Stimulated activated CD4-positive, alpha-beta T cell treated with anti-CD3 and anti-CD28 coated beads, Interleukin-1b, Interleukin-23, amount 100 ng/mL, for 4 hours (primary cell): ENCODE measurements at regions not wholly inside any gene's neighbourhood (a gene's known extent, or its start where the extent isn't known, plus 50 kb on each side); places are given as distances from the start of the nearest gene placed in this dataset.
"Not testable (repeated sequence)": the region's sequence is repeated elsewhere in the genome, so short reads cannot be mapped to it uniquely, and the experiment has no call there.

ENCODE experiments used
- DNase-seq, 2 donors: peaks; one replicate each; pipeline ENCODE4 v3.0.0-alpha.2; 2020; ENCODE audit warnings: low read depth in 2 of 2

DNA sequence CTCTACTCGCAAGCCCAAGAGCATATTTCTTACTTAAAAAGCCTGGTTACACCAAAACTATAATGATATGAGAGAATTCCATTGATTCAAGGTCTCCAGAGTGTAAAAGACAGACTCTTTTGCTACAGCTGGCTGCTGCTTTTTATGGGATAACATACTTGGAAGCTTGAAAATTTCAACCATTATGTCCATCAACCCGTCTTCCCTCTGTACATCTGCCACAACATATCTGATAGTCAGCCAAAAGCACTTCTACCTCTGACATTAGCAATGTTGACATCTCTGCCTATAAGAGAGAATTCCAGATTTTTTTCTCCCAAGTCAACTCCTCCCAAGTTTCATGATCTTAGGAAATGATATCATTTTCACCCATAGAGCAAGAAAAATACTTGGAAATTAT, 54.4 kb upstream of the IQCM start:
- no peak for DNase-seq

DNA sequence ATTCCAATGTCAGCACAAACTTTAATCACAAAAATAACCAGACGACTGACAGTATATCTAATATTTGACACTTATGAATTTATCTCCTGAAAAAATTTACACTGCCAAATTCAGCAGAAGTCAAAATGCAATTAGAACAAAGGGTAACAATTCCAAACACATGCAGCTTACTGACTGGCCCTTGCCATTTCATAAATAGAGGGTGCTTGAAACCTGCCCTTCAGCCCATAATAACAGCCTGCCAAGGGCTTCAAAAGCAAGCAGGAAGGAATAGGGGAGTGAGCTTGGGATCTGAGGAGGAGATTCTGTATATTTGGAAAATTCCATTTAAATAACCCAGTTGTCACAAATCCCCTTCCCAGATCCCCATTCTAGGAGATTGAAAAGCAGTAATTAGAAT, 66.1 kb upstream of the IQCM start:
- DNase-seq, result no peak

DNA sequence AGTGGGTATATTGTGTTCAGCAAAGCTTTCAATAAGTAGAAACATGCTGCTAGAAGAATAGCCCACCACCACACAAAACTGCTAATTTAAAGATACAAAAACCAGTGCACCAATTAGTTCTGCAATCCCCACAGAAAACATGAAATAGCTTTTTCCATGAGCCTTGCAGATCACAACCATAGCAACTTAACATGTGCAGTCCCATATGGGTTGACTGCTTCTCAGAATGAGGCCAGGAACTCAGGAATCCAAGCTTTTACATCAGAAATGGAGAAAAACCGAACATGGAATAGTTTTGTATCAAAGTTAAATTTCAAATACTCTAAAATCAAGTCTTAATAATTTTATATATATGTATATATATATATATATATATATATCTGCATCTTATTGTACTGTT, 66.6 kb upstream of the IQCM start:
- no peak for DNase-seq

DNA sequence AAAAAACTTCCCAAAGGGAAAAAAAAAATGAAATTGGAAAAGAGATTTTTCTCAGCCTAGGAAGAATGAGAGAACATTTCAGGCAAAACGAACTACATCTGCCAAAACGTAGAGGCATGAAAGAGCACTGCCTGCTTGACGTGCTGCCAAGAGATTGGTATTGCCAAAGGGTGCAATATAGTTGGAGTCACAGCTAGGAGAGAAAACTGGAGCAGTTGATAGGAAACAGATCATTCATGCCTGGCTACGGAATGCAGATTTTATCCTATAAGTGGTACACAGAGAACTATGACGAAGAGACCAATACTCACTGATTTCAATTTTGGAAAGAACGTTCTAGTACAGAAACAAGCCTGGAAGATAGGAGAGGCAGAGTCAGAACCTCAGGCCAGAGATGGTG, 68.4 kb upstream of the IQCM start:
- DNase-seq, result no peak

- DNase-seq, result no peak
Measured at GRCh38 chr4:149884529-149885181, 69.0 kb upstream of the IQCM start.

DNA sequence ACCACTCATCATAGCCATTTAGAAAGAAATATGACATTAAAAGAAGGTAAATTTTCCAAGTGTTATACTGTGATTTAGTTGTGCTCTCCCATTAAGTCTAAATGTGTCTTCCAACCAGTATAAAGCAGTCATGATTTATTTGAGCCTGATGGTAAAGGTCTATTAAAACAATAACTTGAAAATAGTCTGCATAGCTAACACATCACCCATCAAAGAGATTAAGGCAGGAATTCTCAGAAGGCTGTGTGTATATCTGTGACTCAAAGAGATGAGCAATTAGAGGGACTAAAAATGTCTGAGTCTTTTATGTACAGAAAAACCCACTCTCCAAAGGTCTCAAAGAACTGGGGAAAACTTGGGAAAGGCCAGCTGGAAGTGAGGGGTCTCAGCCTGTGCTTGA, 70.3 kb upstream of the IQCM start:
- no peak for DNase-seq

GRCh38 chr4:149886786-149887490, 71.3 kb upstream of the IQCM start:
- no peak for DNase-seq

GRCh38 chr4:149889991-149890390, 74.3 kb upstream of the IQCM start:
- DNase-seq, result no peak

GRCh38 chr4:149890531-149890930, 74.9 kb upstream of the IQCM start:
- no peak for DNase-seq

DNA sequence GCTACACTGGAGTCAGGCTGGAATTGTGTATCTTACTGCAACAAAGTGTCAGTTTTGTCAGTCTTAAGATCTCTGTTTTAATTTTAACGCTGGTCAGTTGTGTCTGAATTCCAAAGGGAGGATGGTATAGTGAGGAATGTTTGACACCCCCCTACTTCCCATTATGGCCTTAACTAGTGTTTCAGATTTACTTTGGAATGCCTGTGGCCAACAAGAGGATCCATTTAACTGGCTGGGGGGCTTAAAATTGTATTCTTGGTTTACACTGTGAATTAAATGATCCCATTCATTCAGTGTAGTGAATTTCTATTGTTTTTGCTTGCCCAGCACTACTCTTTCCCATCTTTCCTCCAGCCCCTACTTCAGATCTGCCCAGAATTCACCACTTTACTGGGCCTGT, 75.8 kb upstream of the IQCM start:
- no peak for DNase-seq

- DNase-seq, result no peak
Measured at GRCh38 chr4:149896432-149896831, 80.8 kb upstream of the IQCM start.

GRCh38 chr4:149897783-149898182, 82.1 kb upstream of the IQCM start:
- no peak for DNase-seq

DNA sequence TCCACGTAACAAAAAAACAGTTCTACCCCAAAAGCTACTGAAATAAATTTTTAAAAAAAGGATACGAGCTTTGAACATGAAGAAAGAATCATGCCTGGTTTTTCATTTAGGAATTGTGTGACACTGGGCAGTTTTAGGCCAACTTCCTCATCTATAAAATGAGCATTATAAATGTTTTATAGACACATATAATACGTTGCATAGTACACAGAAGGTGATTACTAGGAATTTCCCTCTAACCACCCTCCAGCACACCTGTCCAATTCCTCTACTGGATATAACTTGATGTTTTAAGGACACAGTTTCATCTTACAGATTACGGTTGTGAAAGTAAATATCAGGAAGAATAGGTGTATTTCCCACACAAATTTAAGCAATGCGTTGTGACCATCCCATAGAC, 85.5 kb upstream of the IQCM start:
- no peak for DNase-seq

DNA sequence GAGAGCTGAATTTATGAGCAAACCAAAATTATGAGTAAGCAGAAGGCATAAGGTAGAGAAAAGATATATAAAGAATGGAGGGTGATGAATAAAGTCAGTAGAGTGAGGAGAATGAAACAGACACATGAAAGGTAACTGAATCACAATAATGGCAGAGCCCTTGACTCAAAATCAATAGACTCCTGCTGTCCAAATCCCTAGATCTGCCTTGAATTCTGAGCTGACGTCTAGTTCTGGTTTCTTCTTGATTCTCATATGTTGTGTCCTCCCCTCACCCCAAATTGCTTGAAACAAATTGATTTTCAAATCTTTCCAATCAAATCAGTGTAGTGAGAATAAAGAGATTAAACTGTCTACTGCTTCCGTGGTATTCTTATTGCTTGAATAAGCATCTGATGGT, 86.6 kb upstream of the IQCM start:
- no peak for DNase-seq

DNA sequence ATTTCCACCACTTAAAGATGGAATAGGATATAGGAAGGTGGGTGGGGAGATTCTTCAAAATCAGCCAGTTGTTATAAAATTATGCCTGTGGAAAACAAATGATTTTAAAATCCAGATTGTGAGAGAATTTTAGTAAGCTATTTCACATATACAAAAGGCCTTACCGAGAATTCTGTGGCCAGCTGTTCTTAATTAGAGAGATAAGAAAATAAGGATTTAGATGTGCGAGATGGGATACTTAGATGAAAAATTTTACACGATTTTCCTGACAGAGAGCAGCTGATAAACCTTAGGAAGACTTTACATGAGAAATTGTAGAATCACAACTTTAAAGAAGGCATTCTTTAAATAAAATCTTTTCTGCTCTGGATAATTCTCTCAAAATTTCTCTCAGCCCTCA, 94.5 kb upstream of the IQCM start:
- DNase-seq, result no peak

DNA sequence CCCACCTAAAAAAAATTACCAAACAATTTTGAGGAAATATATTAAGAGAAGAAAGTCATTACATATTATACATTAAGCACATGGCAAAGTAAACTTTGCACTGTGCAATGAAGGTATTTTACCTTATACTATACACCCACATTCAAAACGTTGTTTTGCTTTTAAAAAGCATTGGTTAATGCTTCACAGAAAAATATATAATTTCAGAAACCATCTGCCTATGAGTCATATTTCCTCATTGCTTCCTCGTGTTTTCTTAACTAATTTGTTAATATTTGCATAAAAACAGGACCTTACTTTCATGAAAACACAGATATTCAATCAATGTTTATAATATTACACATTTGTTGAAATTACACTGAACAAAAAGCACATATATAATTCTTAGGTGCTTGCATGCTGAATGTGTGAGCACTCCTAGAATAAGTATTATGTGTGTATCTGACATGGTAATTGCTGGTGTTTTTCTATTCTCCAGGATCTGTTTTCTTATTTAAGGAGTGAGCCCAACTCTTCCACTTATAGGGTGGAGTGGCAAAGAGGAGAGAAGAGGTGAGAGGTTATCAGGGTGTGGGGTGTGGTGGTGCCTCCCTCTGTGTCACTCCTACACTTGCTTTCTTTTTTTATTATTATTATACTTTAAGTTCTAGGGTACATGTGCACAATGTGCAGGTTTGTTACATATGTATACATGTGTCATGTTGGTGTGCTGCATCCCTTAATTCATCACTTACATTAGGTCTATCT, 95.1 kb upstream of the IQCM start:
- no peak for DNase-seq

DNA sequence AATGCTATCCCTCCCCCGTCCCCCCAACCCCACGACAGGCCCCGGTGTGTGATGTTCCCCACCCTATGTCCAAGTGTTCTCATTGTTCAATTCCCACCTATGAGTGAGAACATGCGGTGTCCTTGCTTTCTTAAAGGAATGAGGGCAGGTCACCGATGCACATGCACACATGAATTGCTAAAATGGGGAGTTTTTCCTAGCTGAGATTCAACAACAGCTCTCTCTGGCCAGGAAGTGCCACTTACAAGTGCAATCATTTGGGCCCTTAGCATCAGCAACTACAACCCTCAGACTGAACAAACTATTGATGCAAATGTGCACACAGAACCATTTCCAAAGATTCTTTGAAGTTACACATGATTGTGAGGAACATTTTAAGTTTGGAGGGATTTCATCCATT, 95.7 kb upstream of the IQCM start:
- no peak for DNase-seq

DNA sequence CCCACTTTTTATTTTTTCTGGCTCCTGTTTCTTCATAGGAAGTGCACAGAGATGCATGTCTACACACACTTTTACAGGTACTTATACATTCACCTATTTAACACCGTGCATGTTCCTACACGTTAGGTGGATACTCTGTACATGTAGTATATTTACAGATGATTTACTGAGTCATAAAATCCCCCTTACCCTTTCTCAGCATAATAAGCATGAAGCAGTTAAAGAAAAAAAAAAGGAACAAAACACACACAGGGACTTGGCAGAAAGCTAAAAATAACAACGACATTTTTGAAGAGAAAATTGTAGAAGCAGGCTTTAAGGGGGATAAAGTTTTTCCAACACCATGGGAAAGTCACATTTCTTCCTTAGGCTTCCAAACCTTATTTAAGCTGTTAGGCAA, 96.4 kb upstream of the IQCM start:
- DNase-seq, result no peak

- DNase-seq, result no peak
Measured at GRCh38 chr4:149914119-149915115, 98.8 kb upstream of the IQCM start.

DNA sequence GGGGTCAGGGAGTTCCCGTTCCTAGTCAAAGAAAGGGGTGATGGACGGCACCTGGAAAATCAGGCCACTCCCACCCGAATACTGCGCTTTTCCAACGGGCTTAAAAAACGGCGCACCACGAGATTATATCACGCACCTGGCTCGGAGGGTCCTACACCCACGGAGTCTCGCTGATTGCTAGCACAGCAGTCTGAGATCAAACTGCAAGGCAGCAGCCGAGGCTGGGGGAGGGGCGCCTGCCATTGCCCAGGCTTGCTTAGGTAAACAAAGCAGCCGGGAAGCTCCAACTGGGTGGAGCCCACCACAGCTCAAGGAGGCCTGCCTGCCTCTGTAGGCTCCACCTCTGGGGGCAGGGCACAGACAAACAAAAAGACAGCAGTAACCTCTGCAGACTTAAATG, 100.1 kb upstream of the IQCM start:
- not testable (repeated sequence) for DNase-seq

- no peak for DNase-seq
Measured at GRCh38 chr4:149923736-149924135, 108.1 kb upstream of the IQCM start.

DNA sequence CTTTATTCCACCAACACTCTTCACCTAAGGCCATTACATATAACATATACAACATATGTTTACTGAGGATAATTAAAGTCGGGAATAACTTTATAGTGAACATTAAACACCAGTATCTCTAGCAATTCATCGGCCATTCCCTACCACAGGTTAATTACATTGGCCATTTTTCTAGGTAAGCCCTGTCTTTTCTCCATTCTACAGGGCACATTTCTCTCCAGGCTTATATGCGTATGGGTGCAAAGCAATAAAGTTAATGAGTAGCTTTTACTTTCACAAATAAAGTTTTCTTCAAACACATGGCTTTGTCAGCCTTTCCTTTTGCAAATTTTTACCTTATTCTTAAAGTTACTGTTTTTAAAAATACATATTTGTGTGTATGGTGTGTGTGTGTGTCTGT, 111.9 kb upstream of the IQCM start:
- no peak for DNase-seq
